Caki2 (cell line): ENCODE measurements at regions not wholly inside any gene's neighbourhood (a gene's known extent, or its start where the extent isn't known, plus 50 kb on each side); places are given as distances from the start of the nearest gene placed in this dataset.
"Not testable (repeated sequence)": the region's sequence is repeated elsewhere in the genome, so short reads cannot be mapped to it uniquely, and the experiment has no call there.

Source experiments
- DNase-seq: peaks from one replicate; pipeline ENCODE4 v3.0.0-alpha.2; 2015; ENCODE audit warnings: low read depth
- in situ Hi-C: cut with HindIII; loops from 2 replicates; pipeline ENCODE4 v1.10.0; 2016; ENCODE audit warnings: low sequenced_read_pairs, low pct_unique_long_range_greater_than_20kb, mixed read lengths

DNA sequence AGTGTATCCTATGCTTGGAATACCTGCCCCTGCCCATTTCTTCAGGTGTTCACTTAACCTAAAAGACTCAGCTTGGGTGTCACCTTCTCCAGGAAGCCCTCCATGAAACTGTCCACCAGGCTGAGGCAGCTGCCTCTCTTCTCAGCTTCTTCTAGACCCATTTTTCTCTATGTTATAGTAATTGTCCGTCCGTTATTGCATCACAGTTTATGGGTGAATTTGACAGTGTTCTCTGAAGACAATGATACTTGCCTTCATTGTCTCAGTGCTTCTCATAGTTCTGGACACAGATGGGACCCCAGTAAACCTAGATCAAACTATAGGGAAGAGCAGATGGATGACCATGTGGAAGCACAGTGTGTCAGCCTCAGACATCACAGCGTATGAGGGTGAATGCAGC is 238.0 kb upstream of the MOCS1 start:
- in situ Hi-C loops, result no loop called here
- DNase-seq, result no peak

DNA sequence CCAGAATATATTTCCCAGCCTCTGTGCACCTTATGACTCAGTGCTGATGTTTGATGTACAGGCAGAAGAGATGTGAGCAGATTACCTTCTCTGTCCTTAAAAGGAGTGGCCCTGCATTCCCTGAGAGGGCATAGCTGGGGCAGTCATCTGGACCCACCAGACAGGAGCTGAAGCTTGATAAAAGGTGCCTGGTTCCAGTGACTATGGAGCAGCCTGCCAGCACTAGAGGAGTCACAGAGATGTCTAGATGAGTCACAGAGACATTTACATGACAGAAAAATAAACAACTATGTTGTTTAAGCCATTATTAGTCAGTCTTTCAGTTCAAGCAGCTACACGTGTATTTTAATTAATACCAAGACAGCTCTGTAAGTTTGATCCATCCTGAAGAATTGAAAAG is 237.1 kb upstream of the MOCS1 start:
- in situ Hi-C loops, result no loop called here
- DNase-seq, result peak; percentile 73

DNA sequence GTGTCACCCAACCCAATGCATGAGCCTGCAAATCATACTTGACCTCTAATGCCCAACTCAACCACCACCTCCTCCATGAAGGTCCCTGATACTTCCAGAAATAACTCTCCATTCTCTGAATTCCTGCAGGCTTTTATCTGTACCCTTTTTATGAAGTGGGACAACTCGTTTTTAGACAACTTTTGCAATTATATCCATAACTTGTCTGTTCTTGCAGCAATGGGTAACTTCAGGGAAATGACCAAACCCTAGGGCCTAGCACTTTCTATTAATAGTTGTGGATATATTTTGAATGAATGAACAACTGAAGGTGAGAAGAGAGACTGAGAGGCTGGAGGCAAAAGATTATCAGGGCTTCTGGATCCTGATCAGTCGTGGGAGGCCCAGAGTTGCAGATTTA is 236.6 kb upstream of the MOCS1 start:
- in situ Hi-C loops, result no loop called here

DNA sequence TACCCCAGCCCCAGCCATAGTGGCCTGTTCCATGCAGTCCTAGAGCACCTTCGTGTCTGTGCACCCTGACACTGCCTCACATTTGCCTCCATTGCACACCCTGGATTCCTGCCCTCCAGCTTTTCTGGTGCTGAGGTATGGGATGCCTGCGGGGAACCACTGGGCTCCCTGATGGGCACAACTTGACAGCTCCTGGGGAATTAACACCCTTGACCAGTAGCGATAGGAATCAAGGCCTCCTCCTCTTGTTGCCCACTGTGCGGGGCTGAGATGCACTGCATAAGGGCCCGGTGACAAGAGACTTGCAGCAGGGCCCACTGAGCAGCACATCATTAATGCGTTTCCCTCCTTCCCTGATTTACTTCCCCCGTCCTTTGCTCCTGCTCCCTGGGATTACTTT is 235.6 kb upstream of the MOCS1 start:
- DNase-seq, result no peak
- in situ Hi-C loops, result no loop called here

More for the DNA sequence above, 236.6 kb upstream of the MOCS1 start:
- no peak for DNase-seq

DNA sequence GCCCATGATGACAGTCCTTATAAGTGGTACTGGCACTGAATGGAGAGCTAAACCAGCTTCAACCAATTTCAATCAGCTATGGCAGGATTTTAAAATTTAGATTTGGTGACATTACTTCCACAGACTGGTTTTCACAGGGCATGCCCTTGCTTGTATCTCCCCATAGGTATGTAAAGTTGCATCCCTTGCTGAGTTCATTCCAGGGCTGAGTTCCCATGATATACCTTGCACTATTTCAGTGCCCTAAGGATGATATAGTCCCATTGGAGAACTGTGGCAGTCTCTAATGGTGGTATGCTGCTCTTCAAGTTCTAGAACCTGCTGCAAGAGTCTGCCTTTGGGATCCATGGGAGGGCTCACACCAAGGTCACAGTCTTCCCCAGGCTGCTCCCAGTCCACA is 232.7 kb upstream of the MOCS1 start:
- DNase-seq, result no peak
- in situ Hi-C loops, result no loop called here

DNA sequence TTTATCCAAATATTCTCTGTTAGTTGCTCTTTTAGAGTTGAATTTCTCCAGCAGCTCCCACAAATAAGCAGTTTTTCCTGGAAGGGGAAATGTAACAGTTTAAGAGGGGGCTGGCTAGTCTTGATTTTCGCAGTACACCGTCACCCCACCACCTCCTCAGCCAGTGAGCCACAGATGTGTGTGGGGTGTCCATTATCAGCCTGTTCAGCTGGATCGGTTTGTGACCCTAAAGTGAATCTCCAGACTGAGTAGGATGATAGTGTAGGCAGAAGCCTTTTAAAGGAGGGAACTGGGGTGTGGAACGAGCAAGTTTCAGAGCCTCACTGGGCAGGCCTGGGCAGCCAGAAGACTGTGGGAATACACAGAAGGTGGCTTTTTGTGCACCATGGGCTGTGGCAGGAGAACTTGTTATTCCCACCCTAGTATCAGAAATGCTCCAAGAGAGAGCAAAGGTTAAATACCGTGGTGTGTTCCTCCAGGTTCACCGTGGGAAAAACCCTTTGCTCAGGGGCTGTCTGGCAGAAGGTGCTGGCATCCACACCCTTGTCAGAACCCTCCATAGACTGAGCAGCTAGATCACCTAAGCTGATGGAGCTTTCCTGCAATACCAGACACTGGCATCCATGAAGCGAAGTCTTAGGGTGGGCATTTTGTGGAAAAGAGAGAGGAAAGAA is 230.9 kb upstream of the MOCS1 start:
- DNase-seq, result no peak
- in situ Hi-C loops, result no loop called here

DNA sequence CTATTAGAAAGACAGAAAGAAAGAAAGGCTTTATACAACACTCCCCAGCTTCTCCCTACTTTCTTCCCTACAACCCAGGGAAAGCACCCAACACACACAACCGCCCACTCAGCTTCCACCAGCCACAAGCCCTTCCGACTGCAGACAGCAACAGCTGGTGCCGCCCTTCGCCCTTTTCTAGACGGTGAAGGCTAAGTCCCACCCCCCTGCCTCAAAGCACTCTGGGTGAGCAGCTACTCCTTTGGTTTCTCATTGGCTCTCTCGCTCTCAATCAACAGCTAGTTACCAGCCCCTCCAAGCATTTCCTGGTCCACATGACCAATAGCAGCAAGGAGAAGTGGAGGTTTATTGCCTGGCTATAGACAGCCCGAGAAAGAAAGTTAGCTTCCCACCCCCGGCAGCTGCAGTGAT is 230.1 kb upstream of the MOCS1 start:
- DNase-seq, result no peak
- in situ Hi-C loops, result no loop called here

DNA sequence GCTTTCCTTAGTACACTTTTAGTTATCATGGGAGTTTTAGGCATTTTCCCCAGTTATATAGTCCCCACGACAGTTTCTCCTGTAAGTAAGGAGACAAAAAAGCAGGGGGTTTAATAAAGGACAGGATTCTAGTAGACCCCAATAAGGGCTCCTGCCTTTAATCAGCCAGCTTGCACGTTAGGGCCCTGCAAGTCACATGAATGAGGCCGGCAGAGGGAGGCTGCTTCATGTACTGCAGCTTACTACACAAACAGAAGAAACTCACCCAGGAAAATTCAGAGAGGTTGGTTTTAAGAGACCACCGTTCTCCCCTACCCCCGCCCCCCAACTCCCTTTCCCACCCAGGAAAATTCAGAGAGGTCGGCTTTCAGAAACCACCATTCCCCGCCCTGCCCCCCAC is 229.7 kb upstream of the MOCS1 start:
- DNase-seq, result no peak
- in situ Hi-C loops, result no loop called here

DNA sequence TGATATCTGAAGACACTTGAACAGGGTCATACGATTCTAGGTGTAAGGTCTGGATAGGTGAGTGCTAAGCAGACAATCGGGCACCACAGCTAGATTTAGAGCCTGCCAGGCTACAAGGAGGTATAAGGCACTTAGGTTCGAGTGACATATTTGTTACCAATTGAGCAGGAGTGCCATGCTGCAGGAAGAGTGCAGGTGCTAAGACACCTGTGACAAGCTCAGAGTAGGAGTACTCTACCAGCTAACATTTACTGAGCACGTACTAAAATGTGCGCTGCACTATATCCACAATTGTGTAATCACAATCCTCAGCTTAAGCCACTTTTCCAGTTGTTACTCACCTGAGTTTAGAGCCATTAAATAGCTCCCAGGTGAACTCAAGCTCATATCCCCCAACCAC is 227.8 kb upstream of the MOCS1 start:
- DNase-seq, result no peak
- in situ Hi-C loops, result no loop called here

DNA sequence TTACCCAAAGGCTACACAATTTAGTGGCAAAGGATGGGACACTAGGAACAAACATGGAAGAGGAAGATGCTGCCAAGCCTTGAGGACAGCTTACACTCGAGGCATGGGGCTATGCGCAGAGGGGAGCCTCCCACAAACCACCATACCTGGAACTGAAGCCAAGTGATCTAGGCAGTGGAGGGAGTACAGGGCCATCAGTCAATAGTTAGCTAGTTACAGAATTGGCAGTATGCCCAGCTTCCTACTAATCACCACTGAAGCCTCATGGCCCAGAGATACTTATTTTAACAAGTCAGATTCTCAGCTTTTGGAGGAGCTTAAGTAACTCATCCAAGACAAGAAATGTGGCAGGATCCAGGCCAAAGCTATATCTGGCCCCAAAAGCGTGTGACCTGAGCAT is 226.6 kb upstream of the MOCS1 start:
- DNase-seq, result peak; percentile 30
- in situ Hi-C loops, result no loop called here

DNA sequence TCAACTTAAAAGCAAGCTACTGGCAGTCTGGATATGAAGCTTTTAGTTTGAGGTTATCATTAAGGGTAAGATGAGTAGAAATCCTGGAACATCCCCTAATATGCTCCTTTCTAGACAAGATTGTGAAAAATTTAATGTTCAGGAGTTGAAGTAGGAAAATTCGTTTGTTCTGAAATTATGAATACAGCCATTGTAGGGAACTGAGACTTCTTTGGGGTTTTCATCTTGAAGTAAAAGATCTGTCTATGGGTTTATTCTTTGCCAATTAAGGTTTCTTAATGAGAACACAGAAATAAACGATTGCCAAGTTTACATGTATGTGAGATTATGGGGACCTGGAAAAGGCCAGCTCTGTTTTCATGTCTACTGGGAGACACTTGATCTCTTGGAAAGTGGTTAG is 225.6 kb upstream of the MOCS1 start:
- in situ Hi-C loops, result no loop called here
- no peak for DNase-seq

DNA sequence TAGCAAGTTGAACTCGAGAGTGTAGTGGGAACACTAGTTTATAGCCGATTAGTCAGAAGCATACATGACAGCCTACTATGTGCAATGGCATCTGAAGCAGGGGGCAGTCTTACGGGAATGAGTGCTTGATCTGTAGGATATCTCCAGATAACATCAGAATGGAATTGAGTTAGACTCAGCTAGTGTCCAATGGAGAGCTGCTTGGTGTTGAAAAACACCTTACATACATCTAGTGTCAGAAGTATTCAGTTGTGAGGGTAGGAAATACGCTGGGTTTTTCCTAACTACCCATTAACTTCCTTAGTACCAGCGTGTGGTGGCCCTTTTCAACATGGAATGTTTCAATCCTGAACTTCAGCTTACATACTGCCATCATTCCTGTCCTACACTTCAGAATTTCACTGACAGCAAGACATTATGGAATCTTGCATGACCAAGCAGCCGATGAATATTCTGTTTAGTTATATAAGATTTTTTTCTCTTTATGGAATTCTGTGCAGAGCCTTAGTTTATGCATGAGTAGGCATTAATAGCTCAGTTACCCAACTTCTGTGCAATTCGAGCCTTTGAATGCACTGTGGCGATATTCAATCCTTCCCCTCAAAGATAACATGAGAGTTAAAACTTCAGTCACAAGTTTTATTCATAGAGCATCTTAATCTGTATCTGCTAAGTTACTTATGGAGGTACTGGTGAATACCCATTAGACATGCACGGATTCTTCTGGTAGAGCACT is 218.6 kb upstream of the MOCS1 start:
- in situ Hi-C loops, result no loop called here
- no peak for DNase-seq

DNA sequence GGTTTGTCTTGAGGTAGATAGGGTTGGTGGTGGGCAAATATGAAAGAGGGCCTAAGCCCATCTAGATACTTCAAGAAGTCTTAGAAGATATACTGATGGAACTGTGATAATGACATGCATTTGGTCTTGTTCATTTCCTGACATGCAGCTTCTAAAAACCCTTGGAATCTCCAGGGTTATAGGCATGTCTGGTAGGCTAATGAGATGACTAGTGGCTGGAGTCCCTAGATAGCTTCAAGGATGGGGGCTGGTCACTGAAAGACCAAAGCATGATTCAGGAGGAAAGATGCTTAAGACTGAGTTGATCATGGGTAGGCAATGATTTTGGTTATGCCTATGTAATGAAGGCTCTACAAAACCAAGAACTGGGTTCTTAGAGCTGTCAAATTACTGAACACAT is 217.9 kb upstream of the MOCS1 start:
- DNase-seq, result no peak
- in situ Hi-C loops, result no loop called here

DNA sequence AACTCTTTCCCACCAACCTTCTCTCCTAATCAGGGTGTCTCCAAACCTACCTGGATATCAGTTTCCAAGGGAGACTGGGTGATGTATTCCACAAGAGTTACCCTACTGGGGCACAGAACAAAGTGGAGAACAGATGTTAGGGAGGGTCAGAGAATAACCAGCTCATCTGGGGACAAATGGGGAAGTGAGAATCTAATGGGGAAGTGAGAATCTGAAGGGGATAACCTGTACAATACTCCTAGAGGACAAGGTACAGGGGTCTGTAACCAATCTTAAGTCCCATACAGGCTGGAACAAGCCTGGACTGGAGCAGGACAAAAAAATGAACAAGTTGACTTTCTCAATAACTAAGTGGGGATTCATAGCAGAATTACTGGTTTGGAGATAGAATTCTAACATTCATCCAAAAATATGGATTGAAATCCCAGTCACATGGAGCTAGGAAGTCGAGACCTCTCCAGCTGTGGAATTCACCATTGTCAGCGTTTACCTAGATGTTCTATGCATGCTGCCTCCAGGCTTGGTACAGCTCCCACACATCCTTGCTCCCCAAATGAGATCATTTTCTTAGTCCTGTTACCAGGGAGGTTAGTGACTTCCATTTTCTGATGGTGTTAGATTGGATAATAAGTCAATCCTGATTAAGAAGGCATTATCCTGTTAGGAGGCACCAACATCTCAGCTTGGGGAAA is 214.8 kb upstream of the MOCS1 start:
- DNase-seq, result no peak
- in situ Hi-C loops, result no loop called here

DNA sequence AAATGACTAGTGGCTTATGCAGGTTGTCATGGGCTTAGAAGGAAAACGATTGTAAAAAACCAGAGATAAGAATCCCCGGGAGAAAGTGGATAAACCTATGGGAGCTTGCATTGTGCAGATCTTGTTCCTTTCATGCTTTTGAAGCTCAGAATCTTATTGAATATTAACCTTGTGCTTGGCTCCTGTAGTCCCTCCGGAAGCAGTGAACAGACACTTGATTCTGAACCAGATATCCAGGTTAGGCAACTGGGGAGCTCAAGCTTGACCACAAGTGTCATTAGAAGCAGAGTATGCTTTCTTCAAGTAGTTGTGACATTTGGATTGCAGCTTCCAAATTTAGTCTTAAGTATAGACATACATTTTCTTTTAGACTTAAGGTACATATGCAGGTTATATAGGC is 212.6 kb upstream of the MOCS1 start:
- DNase-seq, result no peak
- in situ Hi-C loops, result no loop called here

DNA sequence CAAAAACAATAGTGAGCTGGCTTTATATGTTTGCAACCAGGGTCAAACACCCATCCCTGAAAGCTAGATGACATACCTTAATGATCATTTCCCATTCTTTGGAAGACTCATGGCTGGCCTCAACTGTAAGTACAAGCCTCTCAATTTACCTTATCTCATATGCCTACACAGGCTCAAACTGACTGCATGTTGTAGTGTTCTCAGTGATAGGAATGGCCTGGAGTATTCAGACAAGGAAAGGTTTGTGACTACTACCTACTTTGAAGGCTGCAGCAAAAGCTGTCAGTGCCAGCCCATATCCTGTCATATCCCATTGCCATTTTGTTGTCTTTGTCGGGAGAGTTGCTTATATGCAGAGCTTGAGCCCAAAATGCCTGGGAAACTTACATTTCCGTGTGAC is 205.2 kb upstream of the MOCS1 start:
- in situ Hi-C loops, result no loop called here
- no peak for DNase-seq

DNA sequence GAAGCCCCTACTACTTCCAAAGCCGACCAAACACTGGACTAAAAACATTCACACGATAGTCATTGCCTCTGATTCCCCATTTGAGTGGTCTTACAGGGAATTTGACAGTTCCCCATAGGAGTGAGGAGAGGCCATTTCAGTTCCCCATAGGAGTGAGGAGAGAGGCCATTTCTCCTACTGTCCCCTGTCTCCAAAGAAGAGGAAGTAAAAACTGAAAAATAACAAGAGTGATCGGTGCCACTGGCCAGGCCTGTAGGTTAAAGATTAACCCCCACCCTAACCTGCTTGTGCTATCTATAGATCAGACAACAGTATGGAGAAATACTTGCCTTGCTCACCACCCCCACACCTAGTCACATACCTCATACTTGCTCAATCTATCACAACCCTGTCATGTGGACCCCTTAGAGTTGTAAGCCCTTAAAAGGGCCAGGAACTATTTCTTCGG is 204.0 kb upstream of the MOCS1 start:
- peak; percentile 67 for DNase-seq
- in situ Hi-C loops, result no loop called here

DNA sequence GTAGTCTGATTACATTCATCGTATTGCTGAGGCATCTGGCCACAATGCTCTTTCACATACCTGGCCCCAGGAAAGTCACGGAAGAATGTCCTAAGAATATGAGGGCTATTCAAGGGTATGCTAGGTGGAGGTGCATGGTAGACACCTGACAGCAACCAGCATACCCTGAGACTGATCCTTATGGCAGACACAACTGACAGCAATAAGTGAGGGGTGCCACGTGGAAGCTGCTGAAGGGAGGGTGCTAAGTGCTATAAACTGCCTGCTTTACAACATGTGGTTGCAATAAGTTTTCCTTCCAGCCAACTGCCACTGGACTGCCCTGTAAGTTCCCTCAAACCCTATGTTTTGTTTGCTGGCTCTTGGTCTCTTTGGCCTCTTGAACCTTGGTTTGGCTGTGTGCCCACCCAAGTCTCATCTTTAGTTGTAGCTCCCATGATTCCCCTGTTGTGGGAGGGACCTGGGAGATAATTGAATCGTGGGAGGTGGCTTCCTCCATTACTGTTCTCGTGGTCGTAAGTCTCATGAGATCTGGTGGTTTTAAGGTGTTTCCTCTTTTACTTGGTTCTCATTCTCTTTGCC is 201.3 kb upstream of the MOCS1 start:
- in situ Hi-C loops, result no loop called here
- no peak for DNase-seq

DNA sequence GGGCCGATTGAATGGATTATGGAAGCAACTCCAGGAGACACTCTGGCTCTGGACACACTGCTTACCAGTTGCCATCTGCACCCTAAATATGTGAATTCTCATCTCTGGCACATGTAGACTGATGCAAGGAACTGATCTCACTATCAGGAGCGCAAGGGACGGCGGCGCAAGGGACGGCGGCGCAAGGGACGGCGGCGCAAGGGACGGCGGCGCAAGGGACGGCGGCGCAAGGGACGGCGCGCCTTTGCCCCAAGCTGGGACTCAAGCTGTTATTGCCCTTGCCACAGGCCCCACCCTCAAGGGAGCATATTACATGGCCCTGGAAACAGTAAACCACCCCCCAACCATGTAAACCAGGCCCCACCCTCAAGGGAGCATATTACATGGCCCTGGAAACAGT is 199.7 kb upstream of the MOCS1 start:
- DNase-seq, in situ Hi-C loops: not testable (repeated sequence)
